SIG-M5 treated with dmso at 0.1 percent for 504 hours (cell line): ENCODE measurements at regions not wholly inside any gene's neighbourhood (a gene's known extent, or its start where the extent isn't known, plus 50 kb on each side); places are given as distances from the start of the nearest gene placed in this dataset.

ENCODE experiments used
- DNase-seq: peaks from one replicate; lab custom pipeline; 2025; ENCODE audit not compliant: unreplicated experiment; lab: John Stamatoyannopoulos, UW

DNA sequence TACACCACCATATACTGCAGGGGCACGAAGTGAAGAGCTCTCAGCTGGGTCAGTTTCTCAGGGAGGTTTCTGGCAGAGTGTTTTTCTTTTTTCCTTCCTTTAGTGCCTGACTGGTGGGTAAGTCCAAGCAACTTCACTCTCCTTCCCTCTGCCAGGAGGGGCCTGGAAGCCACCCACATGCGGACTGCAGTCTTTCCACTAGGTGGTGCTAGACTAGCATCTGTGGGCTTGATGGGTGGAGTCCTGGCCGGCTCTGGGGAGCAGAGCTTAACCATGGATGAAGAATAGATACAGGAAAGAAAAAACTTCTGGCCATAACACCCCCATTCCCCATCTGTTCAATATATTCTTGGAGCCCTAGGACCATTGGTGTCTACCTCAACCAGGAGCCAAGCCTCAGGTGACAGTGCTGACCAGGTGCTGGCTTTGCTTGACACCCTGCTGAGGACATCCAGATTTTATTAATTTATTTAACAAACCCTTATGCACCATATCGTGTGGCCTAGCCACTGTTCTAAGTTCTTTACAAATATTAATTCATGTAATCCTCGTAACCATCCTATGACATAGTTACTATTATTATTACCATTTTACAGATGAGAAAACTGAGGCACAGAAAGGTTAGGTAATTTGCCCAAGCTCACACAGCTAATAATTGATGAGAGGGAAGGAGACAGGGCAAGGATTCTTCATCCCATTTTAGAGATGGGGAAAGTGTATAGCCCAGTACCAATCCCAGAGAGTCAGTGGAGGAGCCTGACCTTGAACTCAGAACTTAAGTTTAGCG is 126.7 kb upstream of the CSF3R start:
- DNase-seq: peak; percentile 58

DNA sequence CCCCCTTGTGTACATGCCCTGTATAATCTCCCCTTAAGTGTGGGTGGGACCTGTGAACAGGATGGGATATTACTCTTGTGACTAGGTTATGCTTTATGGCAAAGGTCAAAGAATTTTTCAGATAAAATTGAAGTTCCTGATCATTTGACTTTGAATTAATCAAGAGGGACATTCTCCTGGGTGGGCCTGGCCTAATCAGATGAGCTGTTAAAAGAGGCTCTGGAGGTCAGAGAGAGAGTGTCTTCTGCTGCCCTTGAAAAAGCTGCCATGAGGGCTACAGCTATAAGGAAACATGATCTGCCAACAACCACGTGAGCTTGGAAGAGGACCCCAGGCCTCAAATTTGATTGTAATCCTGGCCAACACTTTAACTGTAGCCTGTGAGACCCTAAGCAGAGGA is 125.6 kb upstream of the CSF3R start:
- DNase-seq: no peak

DNA sequence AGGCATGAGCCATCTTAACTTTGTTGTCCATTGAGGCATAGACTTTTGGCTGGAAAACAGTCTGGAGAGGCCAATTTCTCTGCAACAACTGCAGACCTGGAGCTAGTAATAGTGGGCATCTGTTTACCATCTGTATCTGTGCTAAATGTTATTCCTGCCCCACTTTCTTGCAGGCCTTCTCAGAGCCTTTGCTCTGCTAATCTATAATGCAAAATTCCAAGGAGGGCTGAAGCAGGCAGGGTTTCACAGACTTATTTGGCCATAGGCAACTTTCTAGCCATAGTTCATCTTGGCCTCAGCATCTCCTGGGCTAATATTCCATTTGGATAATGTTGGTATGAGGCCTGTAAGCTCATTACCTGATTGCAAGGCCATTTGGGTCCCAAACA is 124.5 kb upstream of the CSF3R start:
- DNase-seq: no peak

DNA sequence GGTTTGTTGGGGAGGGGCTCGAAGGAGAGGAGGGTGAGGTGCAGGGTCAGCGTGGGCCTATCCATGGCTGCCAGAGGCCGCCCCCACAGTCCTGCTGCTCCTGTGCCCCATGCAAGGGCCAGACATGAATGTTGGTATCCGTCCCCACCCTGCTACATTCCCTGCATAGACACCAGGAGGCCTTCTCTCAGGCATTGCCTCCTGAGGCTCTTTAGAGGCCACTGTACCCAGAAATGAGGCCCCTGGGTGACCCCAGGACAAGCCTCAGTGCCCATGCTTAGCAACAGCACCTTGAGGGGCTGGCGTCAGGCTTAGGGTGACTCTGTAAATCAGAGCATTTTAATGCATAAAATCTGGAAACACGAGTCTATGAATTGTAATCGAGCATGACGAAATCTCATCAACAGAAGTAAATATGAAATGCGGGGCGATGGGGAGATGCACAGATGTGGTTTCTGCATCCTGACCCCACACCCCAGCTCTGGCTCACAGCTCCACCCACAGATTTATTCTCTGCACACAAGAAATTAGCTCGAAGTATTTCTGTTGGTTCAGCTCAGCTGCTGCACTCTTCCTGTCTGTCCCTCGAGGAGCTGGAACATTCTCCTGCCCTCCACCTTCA is 124.0 kb upstream of the CSF3R start:
- no peak for DNase-seq

DNA sequence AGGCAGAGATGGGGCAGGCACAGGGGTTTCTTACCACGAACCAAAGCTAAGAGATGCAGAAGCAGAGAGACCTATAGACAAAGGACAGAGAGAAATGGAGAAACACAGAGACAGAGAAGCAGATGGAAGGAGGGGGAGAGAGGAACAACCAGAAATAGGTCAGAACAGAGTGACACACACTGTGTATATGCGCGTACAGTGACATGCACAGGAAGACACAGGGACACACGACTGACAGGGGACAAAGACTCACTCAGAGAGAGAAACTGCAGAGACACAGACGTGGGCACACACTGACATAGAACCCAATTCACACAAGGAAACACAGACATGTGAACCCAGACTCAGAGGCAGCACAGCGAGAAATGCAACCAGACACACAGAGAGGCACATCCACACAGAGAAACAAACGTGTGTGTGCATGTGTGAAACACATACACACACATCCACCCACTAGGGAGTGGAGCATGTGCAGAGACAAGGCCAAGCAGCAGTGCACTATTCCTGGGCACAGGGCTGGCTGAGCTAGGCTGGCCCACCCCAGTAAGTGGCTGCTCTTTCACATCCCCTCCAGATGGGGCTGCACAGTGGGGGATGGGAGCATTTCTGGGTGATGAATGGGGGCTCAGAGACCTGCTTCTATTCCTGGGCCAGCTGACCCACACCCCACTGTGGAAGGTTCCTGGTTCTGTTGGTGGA is 123.4 kb upstream of the CSF3R start:
- no peak for DNase-seq

DNA sequence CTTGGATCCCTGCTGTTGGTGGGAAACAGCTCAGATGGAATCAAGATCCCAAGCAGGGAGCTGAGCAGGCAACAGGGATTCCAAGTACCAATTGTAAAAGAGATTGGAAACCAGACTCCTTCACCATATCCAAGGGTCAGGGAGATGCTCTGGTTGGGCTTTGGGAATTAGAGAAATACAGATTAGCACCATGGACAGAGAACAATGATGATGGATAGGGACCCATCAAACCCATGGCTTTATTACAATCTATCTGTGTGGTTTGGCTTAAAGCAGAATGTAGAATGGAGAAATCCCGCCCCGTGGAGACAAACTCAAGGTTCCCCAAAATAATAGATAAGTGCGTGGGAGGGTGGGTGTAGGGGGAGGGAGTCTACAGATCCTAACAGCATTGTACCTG is 120.7 kb upstream of the CSF3R start:
- no peak for DNase-seq

DNA sequence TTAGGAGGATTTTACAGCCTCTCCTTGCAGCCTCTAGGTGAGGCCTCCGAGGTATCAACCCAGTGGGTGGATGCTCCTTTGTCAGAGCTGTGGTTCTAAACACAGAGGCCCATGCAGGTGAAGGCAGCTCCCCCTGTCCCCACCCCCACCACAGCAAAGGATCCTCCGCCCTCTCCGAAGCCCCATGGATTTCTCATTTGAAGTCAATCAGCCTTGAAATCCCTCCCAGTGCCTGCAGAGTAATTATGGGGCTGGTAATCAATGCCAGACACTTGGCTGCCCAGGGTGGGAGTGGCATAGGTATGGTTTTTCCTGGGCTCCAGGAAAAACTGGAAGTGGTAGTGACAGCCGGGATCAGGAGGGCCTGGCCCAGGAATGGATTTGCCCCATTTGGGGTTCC is 119.5 kb upstream of the CSF3R start:
- DNase-seq: no peak

DNA sequence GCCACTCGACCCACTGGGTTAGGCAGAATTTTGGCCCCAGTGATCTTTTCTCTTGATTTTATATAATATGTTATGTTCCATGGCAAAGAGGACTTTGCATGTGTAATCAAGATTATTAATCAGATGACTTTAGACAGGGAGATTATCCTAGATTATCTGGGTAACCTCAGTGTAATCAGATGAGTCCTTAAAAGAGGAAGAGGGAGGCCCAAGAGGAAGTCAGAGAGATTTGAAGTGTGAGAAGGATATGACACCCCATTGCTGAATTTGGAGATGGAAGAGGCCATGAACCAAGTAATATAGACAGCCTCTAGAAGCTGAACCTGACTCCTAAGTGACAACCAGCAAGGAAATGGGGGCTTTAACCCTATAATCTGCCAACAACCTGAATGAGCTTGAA is 117.1 kb upstream of the CSF3R start:
- DNase-seq: no peak

DNA sequence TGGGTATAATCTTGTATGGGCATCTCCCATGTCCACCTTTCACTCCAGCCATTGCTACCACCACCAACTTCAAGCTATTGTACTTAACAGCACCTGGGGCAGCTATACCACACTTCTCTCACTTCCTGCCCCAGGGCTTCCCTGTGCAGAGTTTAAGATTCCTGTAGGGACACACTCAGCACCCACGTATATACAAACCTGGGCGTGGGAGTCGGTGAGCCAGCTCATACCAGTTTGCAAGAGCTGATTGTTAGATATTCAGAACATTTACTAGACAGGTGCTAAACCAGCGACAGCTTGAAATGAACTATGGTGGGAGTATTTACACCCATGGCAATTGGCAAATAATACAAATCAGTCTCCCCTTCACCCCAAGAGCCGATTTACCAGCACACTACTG is 114.8 kb upstream of the CSF3R start:
- no peak for DNase-seq

DNA sequence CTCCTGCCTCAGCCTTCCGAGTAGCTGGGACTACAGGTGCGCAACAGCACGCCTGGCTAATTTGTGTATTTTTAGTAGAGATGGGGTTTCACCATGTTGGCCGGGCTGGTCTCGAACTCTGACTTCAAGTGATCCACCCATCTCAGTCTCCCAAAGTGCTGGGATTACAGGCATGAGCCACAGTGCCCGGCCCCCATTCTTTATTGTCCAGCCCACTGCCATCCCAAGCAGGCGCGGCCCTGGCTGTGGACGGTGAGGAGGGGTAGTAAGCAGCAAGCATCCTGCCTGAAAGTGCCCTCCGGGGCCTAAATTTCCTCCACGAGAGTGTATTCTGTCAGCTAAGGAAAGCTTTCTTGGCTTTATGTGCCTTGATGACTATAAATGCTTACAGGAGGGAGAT is 113.2 kb upstream of the CSF3R start:
- DNase-seq: no peak

DNA sequence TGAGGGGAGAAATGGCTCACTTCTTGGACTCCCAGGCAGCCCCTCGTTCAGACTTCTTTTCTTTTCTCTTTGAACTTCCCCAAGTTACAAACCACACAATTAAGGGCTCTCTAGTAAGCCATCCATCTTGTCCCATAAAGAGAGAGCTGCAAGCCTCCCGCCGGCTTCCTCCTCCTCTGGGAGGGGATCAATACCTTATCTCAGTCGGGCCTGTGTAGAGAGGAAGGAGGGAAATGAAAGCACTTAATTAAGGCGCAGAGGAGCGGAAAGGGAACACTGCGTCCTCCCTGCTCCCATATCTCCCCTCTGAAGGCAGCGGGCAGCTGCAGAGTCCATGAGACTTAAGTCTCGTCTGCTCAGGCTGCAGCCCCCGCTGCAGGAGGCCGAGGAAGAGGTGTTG is 112.6 kb upstream of the CSF3R start:
- no peak for DNase-seq

DNA sequence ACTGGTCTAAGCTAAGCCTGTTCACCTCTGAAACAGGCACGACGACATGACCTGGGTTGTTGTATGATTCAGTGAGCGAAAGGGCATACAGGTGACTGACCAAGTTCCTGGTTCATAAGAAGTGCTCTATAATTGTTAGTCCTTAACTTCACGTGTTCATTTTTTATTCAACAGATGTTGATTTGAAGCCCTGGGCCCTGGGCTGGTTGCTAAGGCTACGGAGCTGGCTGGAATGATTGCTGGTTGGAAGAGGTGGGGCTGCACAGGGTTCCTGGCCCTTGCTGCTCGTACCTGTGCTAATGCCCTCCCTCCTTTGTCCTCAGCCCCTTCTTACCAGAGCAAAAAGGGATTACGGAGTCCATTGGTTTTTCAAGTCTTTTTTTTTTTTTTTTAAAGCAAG is 111.3 kb upstream of the CSF3R start:
- DNase-seq: no peak

DNA sequence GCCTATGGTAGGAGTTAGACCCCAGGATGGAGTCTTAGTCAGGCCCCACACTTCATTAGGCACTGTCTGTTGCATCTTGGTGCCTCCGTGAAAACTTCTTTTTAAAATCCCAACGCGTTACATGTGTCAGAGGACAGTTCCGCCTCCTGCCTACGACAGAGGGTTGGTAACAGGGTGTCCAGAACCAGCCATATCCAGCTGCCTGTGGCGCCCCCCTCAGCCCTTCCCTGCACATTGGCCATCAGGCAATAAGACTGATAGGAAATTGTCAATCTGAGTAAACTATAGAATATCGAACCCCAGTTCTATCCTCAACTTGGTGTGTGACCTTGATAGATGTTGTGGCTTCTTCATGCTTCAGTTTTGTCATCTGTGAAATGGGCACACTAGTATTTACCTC is 108.6 kb upstream of the CSF3R start:
- no peak for DNase-seq

DNA sequence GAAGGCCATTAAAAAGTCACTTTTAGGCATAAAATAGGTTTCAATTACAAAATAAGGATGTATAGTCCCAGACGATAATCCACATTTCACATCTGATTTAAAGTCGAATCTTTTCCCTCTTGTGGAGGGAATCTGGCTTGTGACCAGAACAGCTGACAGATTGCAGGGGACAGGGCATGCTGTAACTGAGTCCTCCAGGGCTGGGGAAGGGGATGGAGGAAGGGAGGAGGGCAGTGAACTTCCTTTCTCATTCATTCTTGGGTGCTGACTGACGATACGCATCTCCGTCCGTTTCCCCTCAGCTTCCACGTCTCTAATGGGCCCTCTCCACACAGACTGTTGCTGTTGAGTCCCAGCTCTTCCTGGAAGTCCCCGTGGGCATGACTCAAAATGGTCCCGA is 108.1 kb upstream of the CSF3R start:
- no peak for DNase-seq

DNA sequence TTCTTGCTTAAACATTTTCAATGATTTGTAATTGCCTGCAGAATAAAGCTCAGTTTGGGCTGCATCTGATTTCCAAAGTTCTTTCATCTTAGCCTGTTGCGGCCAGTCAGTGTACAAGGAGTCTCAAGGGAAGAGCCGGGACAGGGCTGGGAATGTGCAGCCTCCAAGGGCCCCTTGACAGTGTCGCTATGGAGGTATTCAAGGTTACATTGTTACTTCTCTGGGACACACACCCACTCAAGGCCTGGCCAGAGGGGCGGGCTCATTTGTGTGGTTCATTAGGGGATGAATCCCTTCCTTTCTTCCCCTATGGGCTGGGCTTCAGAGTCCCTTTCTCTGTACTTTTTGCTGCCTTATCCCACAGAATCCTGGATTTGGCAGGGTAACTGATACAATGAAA is 107.6 kb upstream of the CSF3R start:
- no peak for DNase-seq

DNA sequence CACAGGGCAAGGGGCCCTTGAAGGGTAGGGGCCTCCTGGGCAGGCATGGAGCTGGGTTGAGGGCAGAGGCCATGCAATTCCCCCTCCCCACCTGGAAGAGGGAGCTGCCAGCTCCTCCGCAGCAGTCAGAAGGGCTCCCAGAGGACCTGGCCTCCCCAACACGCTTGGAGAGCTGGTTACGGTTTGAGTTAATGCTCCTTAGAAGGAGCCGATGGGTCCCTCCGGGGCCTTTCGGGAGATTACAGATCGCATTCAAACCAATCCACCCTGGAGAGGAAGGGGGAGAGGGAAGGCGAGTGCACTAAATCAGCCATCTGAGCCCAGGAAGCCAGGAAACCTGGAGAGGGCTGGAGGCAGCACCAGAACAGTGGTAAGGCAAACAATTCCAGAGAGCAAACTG is 106.3 kb upstream of the CSF3R start:
- DNase-seq: no peak

DNA sequence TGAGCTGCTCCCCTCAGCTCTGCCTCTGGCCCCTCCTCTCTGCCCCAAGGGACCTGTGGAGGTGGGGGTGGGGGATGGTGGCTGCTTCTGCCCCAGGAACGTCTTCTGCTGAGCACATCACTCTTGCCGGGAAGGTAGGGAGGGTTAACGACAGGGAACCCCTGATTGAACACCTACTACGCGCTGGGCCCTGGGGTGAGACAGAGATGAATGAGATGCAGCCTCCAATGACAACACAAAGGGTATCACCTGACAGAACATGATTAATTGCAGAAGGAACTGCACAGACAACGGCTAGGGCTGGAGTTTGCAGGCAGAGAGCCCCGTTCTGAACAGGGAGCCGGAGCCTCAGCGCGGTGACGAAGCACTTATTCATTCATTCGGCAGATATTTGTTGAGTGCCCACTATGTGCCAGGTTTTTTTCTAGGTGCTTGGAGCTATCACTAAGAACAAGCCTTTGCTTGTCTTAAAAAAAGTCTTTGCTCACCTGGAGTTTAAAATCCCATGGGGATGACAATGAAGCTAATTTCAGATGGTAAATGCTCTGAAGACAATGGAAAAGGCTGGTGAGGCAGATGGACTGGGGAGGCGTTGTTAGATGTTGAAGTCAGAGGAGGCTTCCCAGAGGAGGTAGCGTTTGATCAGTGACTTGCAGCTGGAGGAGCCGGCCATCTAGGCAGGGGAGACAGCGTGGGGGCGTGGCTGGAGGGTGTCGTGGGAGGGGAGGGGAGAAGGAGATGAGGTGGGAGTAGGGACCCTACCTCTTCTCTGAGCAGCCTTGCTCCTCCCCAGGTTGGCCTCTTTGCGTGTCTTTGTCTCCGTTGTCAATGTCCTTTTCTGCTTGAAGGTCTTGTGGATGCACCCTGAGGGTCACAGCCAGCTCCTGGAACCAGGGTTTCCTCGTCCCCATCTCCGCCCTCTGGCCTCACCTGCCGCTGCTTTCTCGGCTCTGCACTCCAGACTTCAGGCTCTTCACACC is 103.1 kb upstream of the CSF3R start:
- no peak for DNase-seq

DNA sequence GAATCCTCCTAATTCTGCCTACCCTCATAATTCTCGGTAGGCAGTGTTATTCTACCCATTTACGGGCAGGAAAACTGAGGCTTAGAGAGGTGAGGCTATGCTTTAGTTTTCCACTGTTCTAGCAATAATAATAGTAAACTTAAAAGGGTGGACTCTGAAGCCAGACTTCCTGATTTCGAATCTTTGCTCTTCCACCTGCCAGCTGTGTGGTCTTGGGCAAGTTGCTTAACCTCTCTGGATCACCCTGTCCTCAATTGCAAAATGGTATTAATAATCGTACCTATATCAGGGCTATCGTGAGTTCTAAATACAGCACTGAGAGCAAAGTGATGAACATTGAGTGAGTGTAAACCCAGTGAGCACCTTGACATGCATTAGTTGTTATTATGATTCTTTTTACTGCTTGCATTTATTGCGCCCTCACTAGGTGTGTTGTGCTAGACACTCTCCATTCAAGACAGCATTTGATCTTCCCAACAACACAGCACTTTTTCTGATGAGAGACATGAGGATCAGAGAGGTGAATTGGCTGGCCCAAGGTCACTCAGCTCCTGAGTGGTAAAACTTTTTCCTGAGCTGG is 102.3 kb upstream of the CSF3R start:
- no peak for DNase-seq

DNA sequence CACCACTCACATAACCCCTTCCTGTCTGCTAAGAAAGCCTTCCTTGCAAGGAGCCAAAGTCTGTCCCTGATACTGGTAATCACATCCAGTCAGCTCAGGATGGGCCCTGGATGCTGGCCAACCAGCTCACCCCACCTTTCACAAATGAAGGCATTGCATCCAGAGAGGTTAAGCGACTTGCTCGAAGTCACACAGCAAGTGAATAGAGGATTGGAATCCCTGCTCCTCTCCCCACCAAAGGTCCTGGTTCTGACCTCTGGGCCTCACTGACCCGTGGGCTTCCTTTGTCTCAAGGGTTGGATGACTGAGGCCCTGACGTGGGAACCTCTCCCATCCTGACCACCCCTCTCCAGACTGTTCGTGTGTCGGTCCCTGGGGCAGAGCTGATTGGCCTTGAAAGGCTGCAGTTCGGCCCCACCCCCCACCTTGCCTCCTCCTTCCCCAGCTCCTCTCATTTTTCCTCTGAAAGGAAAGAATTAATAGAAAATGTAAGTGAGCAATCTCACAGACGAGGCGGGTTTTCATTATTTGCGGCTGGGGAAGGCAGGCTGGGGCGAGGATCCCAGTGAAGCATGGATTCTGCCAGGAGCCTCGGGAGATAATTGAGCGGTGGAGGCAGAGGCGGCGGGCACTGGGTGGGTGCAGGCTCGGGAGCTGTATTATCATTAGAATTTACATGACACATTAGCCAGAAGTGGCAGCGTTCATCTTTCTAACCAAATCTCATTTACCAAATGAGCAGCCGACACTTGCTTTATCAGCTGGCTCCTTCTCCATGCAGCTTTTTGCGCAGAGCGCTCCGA is 101.5 kb upstream of the CSF3R start:
- DNase-seq: no peak

DNA sequence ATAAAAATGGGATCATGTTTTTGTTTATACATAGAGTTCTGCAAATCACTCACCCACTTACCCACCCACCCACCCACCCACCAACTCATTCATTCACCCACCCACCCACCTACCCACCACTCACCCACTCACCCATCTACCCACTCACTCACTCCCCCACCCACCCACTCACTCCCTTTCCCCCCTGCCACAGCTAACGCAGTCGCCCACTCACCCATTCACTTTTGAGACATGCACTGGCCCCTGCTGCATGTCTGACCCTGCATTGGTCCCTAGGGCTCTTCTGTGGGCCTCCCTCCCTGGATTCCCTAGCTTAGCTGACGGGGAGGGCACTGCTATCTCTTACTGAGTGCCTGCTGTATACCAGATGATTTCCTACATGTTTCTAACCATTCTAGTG is 100.4 kb upstream of the CSF3R start:
- no peak for DNase-seq
